SU-DHL-6 (cell line): ENCODE measurements at regions not wholly inside any gene's neighbourhood (a gene's known extent, or its start where the extent isn't known, plus 50 kb on each side); places are given as distances from the start of the nearest gene placed in this dataset.

Source experiments
- EZH2phosphoT487 ChIP-seq: fragments of 200-600 bp; sonication (generic), shearing (Covaris generic); conservative IDR thresholded peaks from 2 replicates; pipeline ENCODE4 v1.6.1; 2018; ENCODE audit warnings: mild to moderate bottlenecking, antibody characterized with exemption, low read length, moderate library complexity, mixed read lengths
- TF ChIP-seq, protein P1 (sequence below): fragments of 200-600 bp; sonication (generic); IDR thresholded peaks from one replicate; pipeline ENCODE4 v1.5.1; 2017; ENCODE audit warnings: antibody characterized with exemption, mild to moderate bottlenecking, low read length, moderate library complexity; ENCODE audit not compliant: insufficient read depth, poor library complexity, severe bottlenecking

DNA sequence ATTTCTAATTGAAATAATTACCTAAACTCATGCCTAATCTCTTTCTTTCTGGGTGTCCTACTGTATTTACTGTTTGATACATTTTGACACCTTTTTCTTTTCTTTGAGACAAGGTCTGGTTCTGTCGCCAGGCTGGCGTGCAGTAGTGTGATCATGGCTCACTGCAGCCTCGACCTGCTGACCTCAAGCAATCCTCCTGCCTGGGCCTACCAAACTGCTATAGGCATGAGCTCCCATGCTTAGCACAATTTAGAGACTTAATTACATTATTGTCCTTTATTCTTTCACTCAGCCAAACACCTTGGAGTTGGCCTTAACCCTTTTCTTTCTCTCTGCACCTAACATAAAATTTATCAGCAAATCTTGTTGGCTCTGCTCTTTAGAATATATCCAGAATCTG, 139.8 kb upstream of the KIF26B start:
- TF ChIP-seq, protein P1, sequence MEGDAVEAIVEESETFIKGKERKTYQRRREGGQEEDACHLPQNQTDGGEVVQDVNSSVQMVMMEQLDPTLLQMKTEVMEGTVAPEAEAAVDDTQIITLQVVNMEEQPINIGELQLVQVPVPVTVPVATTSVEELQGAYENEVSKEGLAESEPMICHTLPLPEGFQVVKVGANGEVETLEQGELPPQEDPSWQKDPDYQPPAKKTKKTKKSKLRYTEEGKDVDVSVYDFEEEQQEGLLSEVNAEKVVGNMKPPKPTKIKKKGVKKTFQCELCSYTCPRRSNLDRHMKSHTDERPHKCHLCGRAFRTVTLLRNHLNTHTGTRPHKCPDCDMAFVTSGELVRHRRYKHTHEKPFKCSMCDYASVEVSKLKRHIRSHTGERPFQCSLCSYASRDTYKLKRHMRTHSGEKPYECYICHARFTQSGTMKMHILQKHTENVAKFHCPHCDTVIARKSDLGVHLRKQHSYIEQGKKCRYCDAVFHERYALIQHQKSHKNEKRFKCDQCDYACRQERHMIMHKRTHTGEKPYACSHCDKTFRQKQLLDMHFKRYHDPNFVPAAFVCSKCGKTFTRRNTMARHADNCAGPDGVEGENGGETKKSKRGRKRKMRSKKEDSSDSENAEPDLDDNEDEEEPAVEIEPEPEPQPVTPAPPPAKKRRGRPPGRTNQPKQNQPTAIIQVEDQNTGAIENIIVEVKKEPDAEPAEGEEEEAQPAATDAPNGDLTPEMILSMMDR: no peak
- TF ChIP-seq EZH2phosphoT487: no peak
